SK-N-SH treated with all-trans-retinoic acid at 6 μM for 48 hours (cell line): ENCODE measurements at regions not wholly inside any gene's neighbourhood (a gene's known extent, or its start where the extent isn't known, plus 50 kb on each side); places are given as distances from the start of the nearest gene placed in this dataset.

ENCODE experiments used
- ATAC-seq: fragments of 200-7000 bp; cut with Tn5 transposase; 3 replicates; pipeline ENCODE4 v1.9.1; 2020; ENCODE audit warnings: mild to moderate bottlenecking, moderate library complexity
- ARNTL ChIP-seq: fragments of 450-650 bp; formaldehyde crosslinking; IDR thresholded peaks from 2 replicates; pipeline ENCODE4 v1.5.0; 2020; ENCODE audit warnings: low read depth, mild to moderate bottlenecking, moderate library complexity, borderline replicate concordance
- BACH2 ChIP-seq: fragments of 250-450 bp; sonication (Bioruptor Pico); IDR thresholded peaks from 2 replicates; pipeline ENCODE4 v1.9.0; 2021; ENCODE audit warnings: mild to moderate bottlenecking, borderline replicate concordance
- CREB5 ChIP-seq: fragments of 250-450 bp; sonication (Bioruptor Pico); IDR thresholded peaks from 2 replicates; pipeline ENCODE4 v1.5.1; 2020; ENCODE audit warnings: low read depth, mild to moderate bottlenecking, moderate library complexity
- CSDC2 ChIP-seq: fragments of 250-450 bp; sonication (Bioruptor Pico); IDR thresholded peaks from 2 replicates; pipeline ENCODE4 v1.5.0; 2020; ENCODE audit warnings: mild to moderate bottlenecking, moderate library complexity
- CSRNP3 ChIP-seq: fragments of 250-450 bp; sonication (Bioruptor Pico); IDR thresholded peaks from 2 replicates; pipeline ENCODE4 v1.5.1; 2021; ENCODE audit warnings: mild to moderate bottlenecking, moderate library complexity
- ESRRG ChIP-seq: fragments of 250-450 bp; sonication (Bioruptor Pico); IDR thresholded peaks from 2 replicates; pipeline ENCODE4 v1.6.1; 2021; ENCODE audit warnings: mild to moderate bottlenecking
- GLIS3 ChIP-seq: fragments of 250-450 bp; sonication (Bioruptor Pico); IDR thresholded peaks from 2 replicates; pipeline ENCODE4 v1.5.0; 2020; ENCODE audit warnings: mild to moderate bottlenecking, moderate library complexity
- ISL1 ChIP-seq: fragments of 250-450 bp; sonication (Bioruptor Pico); IDR thresholded peaks from 2 replicates; pipeline ENCODE4 v2.1.2; 2022; ENCODE audit warnings: mild to moderate bottlenecking, moderate library complexity
- OSR1 ChIP-seq: fragments of 250-450 bp; sonication (Bioruptor Pico); IDR thresholded peaks from 2 replicates; pipeline ENCODE4 v1.8.0; 2022; ENCODE audit warnings: moderate library complexity, mild to moderate bottlenecking, inconsistent platforms
- PATZ1 ChIP-seq: fragments of 250-450 bp; sonication (Bioruptor Pico); IDR thresholded peaks from 2 replicates; pipeline ENCODE4 v1.8.0; 2020; ENCODE audit warnings: mild to moderate bottlenecking, moderate library complexity, borderline replicate concordance
- POU6F1 ChIP-seq: fragments of 250-450 bp; sonication (Bioruptor Pico); IDR thresholded peaks from 2 replicates; pipeline ENCODE4 v1.8.0; 2021; ENCODE audit warnings: low read depth, mild to moderate bottlenecking, moderate library complexity, borderline replicate concordance
- PPARA ChIP-seq: fragments of 250-450 bp; sonication (Bioruptor Pico); IDR thresholded peaks from 2 replicates; pipeline ENCODE4 v1.5.0; 2020; ENCODE audit warnings: mild to moderate bottlenecking, borderline replicate concordance
- SNAI2 ChIP-seq: fragments of 250-450 bp; sonication (Bioruptor Pico); IDR thresholded peaks from 2 replicates; pipeline ENCODE4 v1.5.0; 2020; ENCODE audit warnings: mild to moderate bottlenecking, moderate library complexity
- TCF4 ChIP-seq: fragments of 250-450 bp; sonication (Bioruptor Pico); IDR thresholded peaks from 2 replicates; pipeline ENCODE4 v1.8.0; 2021; ENCODE audit warnings: mild to moderate bottlenecking, moderate library complexity, borderline replicate concordance
- TOX ChIP-seq: fragments of 250-450 bp; sonication (Bioruptor Pico); IDR thresholded peaks from 2 replicates; pipeline ENCODE4 v1.8.0; 2021; ENCODE audit warnings: mild to moderate bottlenecking, moderate library complexity, borderline replicate concordance
- TSHZ2 ChIP-seq: fragments of 250-450 bp; sonication (Bioruptor Pico); IDR thresholded peaks from 2 replicates; pipeline ENCODE4 v1.5.0; 2020; ENCODE audit warnings: mild to moderate bottlenecking, moderate library complexity
- ZC3H10 ChIP-seq: fragments of 250-450 bp; sonication (Bioruptor Pico); IDR thresholded peaks from 2 replicates; pipeline ENCODE4 v1.5.1; 2021; ENCODE audit warnings: mild to moderate bottlenecking, moderate library complexity
- ZFP3 ChIP-seq: fragments of 250-450 bp; sonication (Bioruptor Pico); IDR thresholded peaks from 2 replicates; pipeline ENCODE4 v1.5.0; 2020; ENCODE audit warnings: mild to moderate bottlenecking, moderate library complexity
- ZFP30 ChIP-seq: fragments of 450-650 bp; formaldehyde crosslinking; IDR thresholded peaks from 2 replicates; pipeline ENCODE4 v1.5.0; 2022; ENCODE audit warnings: mild to moderate bottlenecking, moderate library complexity
- ZNF565 ChIP-seq: fragments of 450-650 bp; formaldehyde crosslinking; conservative IDR thresholded peaks from 2 replicates; pipeline ENCODE4 v1.5.0; 2020; ENCODE audit warnings: low read depth, mild to moderate bottlenecking, moderate library complexity
- ZNF70 ChIP-seq: fragments of 450-650 bp; formaldehyde crosslinking; IDR thresholded peaks from 2 replicates; pipeline ENCODE4 v1.5.0; 2020; ENCODE audit warnings: mild to moderate bottlenecking, moderate library complexity
- ZNF8 ChIP-seq: fragments of 450-650 bp; formaldehyde crosslinking; IDR thresholded peaks from 2 replicates; pipeline ENCODE4 v1.5.0; 2020; ENCODE audit warnings: mild to moderate bottlenecking, moderate library complexity

- TF ChIP-seq PPARA (CRISPR knock-in tag) (no peak), ZC3H10 (CRISPR knock-in tag) (no peak), CSRNP3 (CRISPR knock-in tag) (no peak), CSDC2 (CRISPR knock-in tag) (no peak), ISL1 (CRISPR knock-in tag) (no peak), ZFP3 (CRISPR knock-in tag) (no peak), GLIS3 (no peak), ARNTL (CRISPR knock-in tag) (no peak), ESRRG (CRISPR knock-in tag) (no peak)
Measured at GRCh38 chr13:80668452-80668851, 327.5 kb upstream of the SPRY2 start (continued).

GRCh38 chr13:80666782-80667552, 326.0 kb upstream of the SPRY2 start:
- ATAC-seq, result no peak
- TF ChIP-seq ZFP3 (CRISPR knock-in tag) (no peak), PPARA (CRISPR knock-in tag) (no peak), TSHZ2 (CRISPR knock-in tag) (no peak), CREB5 (CRISPR knock-in tag) (no peak), CSDC2 (CRISPR knock-in tag) (no peak), ZNF70 (CRISPR knock-in tag) (no peak), SNAI2 (CRISPR knock-in tag) (no peak), ESRRG (CRISPR knock-in tag) (no peak), TCF4 (CRISPR knock-in tag) (no peak), TOX (CRISPR knock-in tag) (no peak), PATZ1 (CRISPR knock-in tag) (no peak), ZNF565 (CRISPR knock-in tag) (no peak), POU6F1 (no peak), OSR1 (CRISPR knock-in tag) (no peak), BACH2 (CRISPR knock-in tag) (no peak), ISL1 (CRISPR knock-in tag) (no peak), ZFP30 (CRISPR knock-in tag) (no peak), ZNF8 (CRISPR knock-in tag) (no peak)
